Activated CD4-positive, alpha-beta T cell treated with anti-CD3 and anti-CD28 coated beads, Interleukin-2, Interleukin-4, amounts not matched to agents 100 ng/mL and 50 ng/mL, durations not matched to agents 16 hours and 8 hours (primary cell): ENCODE measurements at regions not wholly inside any gene's neighbourhood (a gene's known extent, or its start where the extent isn't known, plus 50 kb on each side); places are given as distances from the start of the nearest gene placed in this dataset.

Source experiments
- DNase-seq: peaks from one replicate; pipeline ENCODE4 v3.0.0-alpha.2; 2020; ENCODE audit warnings: low spot score

GRCh38 chr4:124530464-124531077 is 182.0 kb downstream of the ANKRD50 start:
- no peak for DNase-seq

- DNase-seq: no peak
These were observed 178.4 kb downstream of the ANKRD50 start for GRCh38 chr4:124534131-124534530.

GRCh38 chr4:124535003-124535402 is 177.5 kb downstream of the ANKRD50 start:
- DNase-seq: no peak

GRCh38 chr4:124536946-124537345 is 175.6 kb downstream of the ANKRD50 start:
- DNase-seq: no peak

GRCh38 chr4:124537971-124538370 is 174.6 kb downstream of the ANKRD50 start:
- no peak for DNase-seq

GRCh38 chr4:124540014-124540413 is 172.5 kb downstream of the ANKRD50 start:
- DNase-seq: no peak

- no peak for DNase-seq
These were observed 170.7 kb downstream of the ANKRD50 start for GRCh38 chr4:124541652-124542420.

GRCh38 chr4:124555959-124556358 is 156.6 kb downstream of the ANKRD50 start:
- no peak for DNase-seq

- DNase-seq: no peak
These were observed 148.4 kb downstream of the ANKRD50 start for GRCh38 chr4:124564121-124564520.

- no peak for DNase-seq
These were observed 147.2 kb downstream of the ANKRD50 start for GRCh38 chr4:124565371-124565770.

GRCh38 chr4:124566030-124566429 is 146.5 kb downstream of the ANKRD50 start:
- no peak for DNase-seq

GRCh38 chr4:124573056-124573455 is 139.5 kb downstream of the ANKRD50 start:
- DNase-seq: no peak

GRCh38 chr4:124579896-124580295 is 132.6 kb downstream of the ANKRD50 start:
- DNase-seq: no peak

GRCh38 chr4:124583797-124584196 is 128.7 kb downstream of the ANKRD50 start:
- no peak for DNase-seq

- no peak for DNase-seq
These were observed 122.7 kb downstream of the ANKRD50 start for GRCh38 chr4:124589786-124590185.

- no peak for DNase-seq
These were observed 122.1 kb downstream of the ANKRD50 start for GRCh38 chr4:124590480-124590879.

- DNase-seq: no peak
These were observed 120.9 kb downstream of the ANKRD50 start for GRCh38 chr4:124591637-124592036.

- no peak for DNase-seq
These were observed 119.0 kb downstream of the ANKRD50 start for GRCh38 chr4:124593494-124593893.

GRCh38 chr4:124594945-124595344 is 117.6 kb downstream of the ANKRD50 start:
- DNase-seq: no peak

- no peak for DNase-seq
These were observed 115.7 kb downstream of the ANKRD50 start for GRCh38 chr4:124596816-124597215.

GRCh38 chr4:124610211-124610610 is 102.3 kb downstream of the ANKRD50 start:
- DNase-seq: no peak
